Osteocyte (in vitro differentiated cells): ENCODE measurements at regions not wholly inside any gene's neighbourhood (a gene's known extent, or its start where the extent isn't known, plus 50 kb on each side); places are given as distances from the start of the nearest gene placed in this dataset.

ENCODE experiments used
- DNase-seq: peaks from one replicate; pipeline ENCODE4 v3.0.0; 2021; ENCODE audit warnings: mixed read lengths; ENCODE audit not compliant: unreplicated experiment; ENCODE audit errors: extremely low spot score
- H3K27ac Mint-ChIP-seq: one replicate; pipeline ENCODE4 v1.8.0; 2021; ENCODE audit warnings: mild to moderate bottlenecking, mixed read lengths; ENCODE audit not compliant: unreplicated experiment
- H3K27me3 Mint-ChIP-seq: one replicate; pipeline ENCODE4 v1.8.0; 2021; ENCODE audit warnings: mixed read lengths; ENCODE audit not compliant: unreplicated experiment
- H3K36me3 Mint-ChIP-seq: one replicate; pipeline ENCODE4 v1.8.0; 2021; ENCODE audit warnings: mixed read lengths; ENCODE audit not compliant: unreplicated experiment
- H3K4me1 Mint-ChIP-seq: one replicate; pipeline ENCODE4 v1.8.0; 2021; ENCODE audit warnings: mixed read lengths; ENCODE audit not compliant: unreplicated experiment
- H3K4me3 Mint-ChIP-seq: one replicate; pipeline ENCODE4 v1.8.0; 2021; ENCODE audit warnings: mild to moderate bottlenecking, moderate library complexity, mixed read lengths; ENCODE audit not compliant: unreplicated experiment
- H3K9me3 Mint-ChIP-seq: one replicate; pipeline ENCODE4 v1.8.0; 2021; ENCODE audit warnings: mixed read lengths; ENCODE audit not compliant: unreplicated experiment
- TF ChIP-seq, protein P1 (sequence below): fragments of 200-600 bp; sonication (generic); IDR thresholded peaks from 2 replicates; pipeline ENCODE4 v1.5.0; 2021; ENCODE audit warnings: antibody characterized with exemption, mild to moderate bottlenecking, moderate library complexity

DNA sequence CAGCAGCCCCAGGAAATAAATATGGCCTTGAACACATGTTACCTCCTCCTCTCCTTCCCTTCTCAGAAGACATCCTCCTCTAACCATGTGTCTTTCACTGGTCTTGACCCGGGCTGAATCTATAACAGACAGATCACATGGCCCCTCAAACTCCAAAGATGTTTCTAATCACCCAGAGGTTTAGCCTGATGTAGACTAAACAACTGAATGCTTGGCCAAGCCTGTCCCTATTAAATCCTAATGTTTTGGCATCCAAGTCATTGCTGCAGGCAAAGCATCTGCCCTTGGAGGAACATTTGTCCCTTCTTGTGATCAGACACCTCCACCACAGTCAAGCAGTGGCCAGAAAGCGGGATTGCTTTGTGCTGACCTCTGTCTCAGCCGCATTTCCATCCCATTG is 65.5 kb downstream of the ANKRD60 start:
- no peaks in the 10 kb centered on the region for H3K27me3 Mint-ChIP-seq
- no peak overlapping the region for H3K27ac Mint-ChIP-seq
- no peaks in the 10 kb centered on the region for H3K36me3 Mint-ChIP-seq
- no peaks in the 10 kb centered on the region for H3K9me3 Mint-ChIP-seq
- TF ChIP-seq, protein P1, sequence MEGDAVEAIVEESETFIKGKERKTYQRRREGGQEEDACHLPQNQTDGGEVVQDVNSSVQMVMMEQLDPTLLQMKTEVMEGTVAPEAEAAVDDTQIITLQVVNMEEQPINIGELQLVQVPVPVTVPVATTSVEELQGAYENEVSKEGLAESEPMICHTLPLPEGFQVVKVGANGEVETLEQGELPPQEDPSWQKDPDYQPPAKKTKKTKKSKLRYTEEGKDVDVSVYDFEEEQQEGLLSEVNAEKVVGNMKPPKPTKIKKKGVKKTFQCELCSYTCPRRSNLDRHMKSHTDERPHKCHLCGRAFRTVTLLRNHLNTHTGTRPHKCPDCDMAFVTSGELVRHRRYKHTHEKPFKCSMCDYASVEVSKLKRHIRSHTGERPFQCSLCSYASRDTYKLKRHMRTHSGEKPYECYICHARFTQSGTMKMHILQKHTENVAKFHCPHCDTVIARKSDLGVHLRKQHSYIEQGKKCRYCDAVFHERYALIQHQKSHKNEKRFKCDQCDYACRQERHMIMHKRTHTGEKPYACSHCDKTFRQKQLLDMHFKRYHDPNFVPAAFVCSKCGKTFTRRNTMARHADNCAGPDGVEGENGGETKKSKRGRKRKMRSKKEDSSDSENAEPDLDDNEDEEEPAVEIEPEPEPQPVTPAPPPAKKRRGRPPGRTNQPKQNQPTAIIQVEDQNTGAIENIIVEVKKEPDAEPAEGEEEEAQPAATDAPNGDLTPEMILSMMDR = no peak
- DNase-seq = no peak
- no peak overlapping the region for H3K4me3 Mint-ChIP-seq
- peaks cover 19% of the 10 kb centered on the region for H3K4me1 Mint-ChIP-seq

DNA sequence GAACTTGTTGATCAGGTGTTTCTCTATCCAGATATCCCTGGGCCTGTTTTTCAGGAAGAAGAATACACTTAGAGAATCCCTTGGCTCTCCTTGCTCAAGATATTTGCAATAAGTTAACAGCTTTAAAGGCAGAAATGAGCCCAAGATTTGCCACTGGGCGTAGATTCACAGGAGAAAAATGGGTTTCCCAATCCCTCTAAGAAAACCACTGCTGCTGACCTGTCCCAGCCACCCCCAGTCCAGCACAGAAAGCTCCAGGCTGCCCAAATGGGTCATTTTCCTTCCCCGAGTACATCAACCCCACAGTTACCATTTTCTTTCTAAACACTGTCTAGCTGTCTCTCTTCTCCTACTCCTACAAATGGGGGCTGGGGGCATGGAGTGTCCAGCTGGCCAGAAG is 67.3 kb downstream of the ANKRD60 start:
- no peaks in the 10 kb centered on the region for H3K27me3 Mint-ChIP-seq
- TF ChIP-seq, protein P1 = no peak
- no peak overlapping the region for H3K27ac Mint-ChIP-seq
- no peak overlapping the region for H3K4me3 Mint-ChIP-seq
- H3K36me3 Mint-ChIP-seq = no peaks in the 10 kb centered on the region
- peaks cover 19% of the 10 kb centered on the region for H3K4me1 Mint-ChIP-seq
- no peaks in the 10 kb centered on the region for H3K9me3 Mint-ChIP-seq
- DNase-seq = no peak

DNA sequence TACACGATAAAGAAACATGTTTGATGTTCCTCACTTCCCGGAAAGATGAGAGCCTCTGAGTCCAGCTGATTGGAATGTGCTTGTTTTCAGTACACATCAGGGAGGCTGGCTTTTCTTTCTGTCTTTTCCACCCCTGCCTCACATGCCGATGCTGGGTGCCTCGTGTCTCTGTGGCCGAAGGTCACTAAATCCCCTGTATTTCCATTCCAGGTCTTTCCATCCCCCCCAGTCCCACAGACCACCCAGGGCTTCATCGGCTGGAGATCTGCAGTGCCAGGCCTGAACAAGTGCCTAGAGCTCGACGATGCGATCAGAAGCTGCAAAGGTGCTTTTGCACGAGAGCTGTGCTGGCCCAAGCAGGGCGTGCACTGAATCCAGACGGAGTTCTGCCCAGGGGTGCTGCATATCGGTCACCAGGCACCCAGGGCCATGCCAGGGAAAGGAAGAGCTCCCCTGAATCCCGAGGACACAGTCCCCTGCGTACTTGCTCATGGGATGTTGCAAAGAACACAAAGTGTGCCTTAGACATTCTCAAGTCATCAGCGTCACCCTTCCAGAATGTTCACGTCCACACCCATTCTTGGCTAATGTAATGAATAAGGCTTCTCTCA is 67.9 kb downstream of the ANKRD60 start:
- H3K4me3 Mint-ChIP-seq = no peak overlapping the region
- peaks cover 19% of the 10 kb centered on the region for H3K4me1 Mint-ChIP-seq
- H3K27me3 Mint-ChIP-seq = no peaks in the 10 kb centered on the region
- peak overlapping the region; percentile 42 for H3K27ac Mint-ChIP-seq
- no peaks in the 10 kb centered on the region for H3K36me3 Mint-ChIP-seq
- TF ChIP-seq, protein P1 = no peak
- no peak for DNase-seq
- H3K9me3 Mint-ChIP-seq = no peaks in the 10 kb centered on the region

DNA sequence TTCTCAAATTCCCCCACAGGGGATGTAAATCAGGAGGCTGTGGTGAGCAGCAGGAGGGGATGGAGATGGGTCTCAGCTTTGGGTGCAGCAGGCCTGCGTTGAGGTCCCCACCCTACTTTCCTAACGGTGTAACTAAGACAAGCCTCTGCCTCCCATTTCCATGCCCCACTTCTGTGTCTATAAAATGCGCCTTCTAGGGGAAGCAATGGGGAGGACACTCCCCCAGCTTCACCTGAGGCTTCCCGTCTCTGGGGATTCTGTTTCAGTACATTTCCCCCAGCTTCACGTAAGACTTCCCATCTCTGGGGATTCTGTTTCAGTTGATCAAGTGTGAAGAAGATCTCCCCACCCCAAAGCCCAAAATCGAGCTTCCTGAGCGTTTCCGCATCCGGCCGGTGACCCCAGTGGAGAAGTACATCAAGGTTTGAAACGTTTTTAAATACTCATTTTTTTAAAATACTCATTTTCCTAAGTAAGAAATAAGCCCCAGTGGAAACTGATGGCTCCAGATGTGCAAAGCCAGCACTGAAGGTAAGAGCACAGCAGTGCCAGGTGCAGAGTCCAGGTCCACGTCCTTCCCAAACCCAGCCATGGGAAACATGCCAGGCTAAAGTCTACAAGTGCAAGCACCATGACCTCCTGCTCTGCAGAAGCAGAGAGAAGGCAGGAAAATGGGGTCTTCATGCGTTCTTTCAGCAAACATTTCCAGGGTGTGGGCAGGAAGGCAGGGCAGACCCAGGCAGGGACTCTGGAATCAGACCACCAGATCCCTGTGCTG is 73.1 kb downstream of the ANKRD60 start:
- TF ChIP-seq, protein P1 = no peak
- no peak for DNase-seq
- H3K27ac Mint-ChIP-seq = no peak overlapping the region
- H3K27me3 Mint-ChIP-seq = peaks cover 21% of the 10 kb centered on the region
- no peaks in the 10 kb centered on the region for H3K36me3 Mint-ChIP-seq
- H3K4me1 Mint-ChIP-seq = peaks cover 9% of the 10 kb centered on the region
- H3K9me3 Mint-ChIP-seq = no peaks in the 10 kb centered on the region
- no peak overlapping the region for H3K4me3 Mint-ChIP-seq

DNA sequence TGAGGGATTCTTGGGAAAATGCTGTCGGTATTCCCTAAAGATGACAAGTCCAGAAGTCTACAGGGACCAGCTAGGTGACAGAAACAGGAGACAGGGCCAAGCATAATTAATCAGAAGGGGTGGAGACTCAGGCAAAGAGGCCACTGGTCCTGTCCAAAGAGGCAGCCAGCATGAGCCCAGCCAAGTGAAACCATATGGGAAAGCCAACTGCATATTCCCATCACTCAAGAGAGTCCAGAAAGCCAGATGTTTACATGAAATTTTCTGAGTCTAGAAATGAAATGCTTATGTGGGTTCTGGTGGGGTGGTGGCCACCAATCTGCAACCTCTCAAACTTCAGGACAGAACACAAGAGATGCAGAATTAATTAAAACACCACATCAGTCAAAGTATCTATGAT is 74.3 kb downstream of the ANKRD60 start:
- TF ChIP-seq, protein P1 = no peak
- H3K4me3 Mint-ChIP-seq = no peak overlapping the region
- no peaks in the 10 kb centered on the region for H3K36me3 Mint-ChIP-seq
- DNase-seq = no peak
- H3K27me3 Mint-ChIP-seq = peaks cover 26% of the 10 kb centered on the region
- no peaks in the 10 kb centered on the region for H3K9me3 Mint-ChIP-seq
- H3K27ac Mint-ChIP-seq = no peak overlapping the region
- no peaks in the 10 kb centered on the region for H3K4me1 Mint-ChIP-seq
